Ishikawa (cell line): ENCODE measurements at regions not wholly inside any gene's neighbourhood (a gene's known extent, or its start where the extent isn't known, plus 50 kb on each side); places are given as distances from the start of the nearest gene placed in this dataset.

Source experiments
- CEBPB ChIP-seq: IDR thresholded peaks from 2 replicates; pipeline ENCODE4 v1.6.1; 2012
- CREB1 ChIP-seq: IDR thresholded peaks from 2 replicates; pipeline ENCODE4 v1.6.1; 2012; ENCODE audit warnings: low read depth
- EGR1 ChIP-seq: IDR thresholded peaks from 2 replicates; pipeline ENCODE4 v1.6.1; 2012
- EP300 ChIP-seq: IDR thresholded peaks from 2 replicates; pipeline ENCODE4 v1.6.1; 2012; ENCODE audit warnings: borderline replicate concordance
- FOXM1 ChIP-seq: IDR thresholded peaks from 2 replicates; pipeline ENCODE4 v1.6.1; 2012; ENCODE audit warnings: low read depth, borderline replicate concordance
- NFIC ChIP-seq: IDR thresholded peaks from 2 replicates; pipeline ENCODE4 v1.6.1; 2012
- RAD21 ChIP-seq: IDR thresholded peaks from 2 replicates; pipeline ENCODE4 v1.6.1; 2012; ENCODE audit warnings: low read depth
- REST ChIP-seq: IDR thresholded peaks from 2 replicates; pipeline ENCODE4 v1.6.1; 2012; ENCODE audit warnings: low read depth, mild to moderate bottlenecking
- TAF1 ChIP-seq: IDR thresholded peaks from 2 replicates; pipeline ENCODE4 v1.6.1; 2012; ENCODE audit warnings: low read depth, mild to moderate bottlenecking
- TCF12 ChIP-seq: IDR thresholded peaks from 2 replicates; pipeline ENCODE4 v1.6.1; 2012; ENCODE audit warnings: low read depth
- TEAD4 ChIP-seq: IDR thresholded peaks from 2 replicates; pipeline ENCODE4 v1.6.1; 2012
- YY1 ChIP-seq: IDR thresholded peaks from 2 replicates; pipeline ENCODE4 v1.6.1; 2012; ENCODE audit warnings: low read depth
- ZBTB7A ChIP-seq: IDR thresholded peaks from 2 replicates; pipeline ENCODE4 v1.6.1; 2012; ENCODE audit warnings: low read depth
- TF ChIP-seq, protein P1 (sequence below): IDR thresholded peaks from 2 replicates; pipeline ENCODE4 v1.6.1; 2012
- TF ChIP-seq, protein P2 (sequence below): IDR thresholded peaks from 2 replicates; pipeline ENCODE4 v1.6.1; 2012

GRCh38 chr11:69348414-69349235 is 54.7 kb downstream of the MYEOV start:
- TF ChIP-seq CEBPB (no peak), ZBTB7A (no peak), YY1 (no peak), FOXM1 (no peak), REST (no peak), RAD21 (no peak), TAF1 (no peak), TEAD4 (no peak), EP300 (no peak), EGR1 (no peak), TCF12 (no peak), NFIC (no peak), CREB1 (no peak)
- TF ChIP-seq, protein P1, sequence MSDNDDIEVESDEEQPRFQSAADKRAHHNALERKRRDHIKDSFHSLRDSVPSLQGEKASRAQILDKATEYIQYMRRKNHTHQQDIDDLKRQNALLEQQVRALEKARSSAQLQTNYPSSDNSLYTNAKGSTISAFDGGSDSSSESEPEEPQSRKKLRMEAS, result no peak
- TF ChIP-seq, protein P2, sequence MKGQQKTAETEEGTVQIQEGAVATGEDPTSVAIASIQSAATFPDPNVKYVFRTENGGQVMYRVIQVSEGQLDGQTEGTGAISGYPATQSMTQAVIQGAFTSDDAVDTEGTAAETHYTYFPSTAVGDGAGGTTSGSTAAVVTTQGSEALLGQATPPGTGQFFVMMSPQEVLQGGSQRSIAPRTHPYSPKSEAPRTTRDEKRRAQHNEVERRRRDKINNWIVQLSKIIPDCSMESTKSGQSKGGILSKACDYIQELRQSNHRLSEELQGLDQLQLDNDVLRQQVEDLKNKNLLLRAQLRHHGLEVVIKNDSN, result no peak

DNA sequence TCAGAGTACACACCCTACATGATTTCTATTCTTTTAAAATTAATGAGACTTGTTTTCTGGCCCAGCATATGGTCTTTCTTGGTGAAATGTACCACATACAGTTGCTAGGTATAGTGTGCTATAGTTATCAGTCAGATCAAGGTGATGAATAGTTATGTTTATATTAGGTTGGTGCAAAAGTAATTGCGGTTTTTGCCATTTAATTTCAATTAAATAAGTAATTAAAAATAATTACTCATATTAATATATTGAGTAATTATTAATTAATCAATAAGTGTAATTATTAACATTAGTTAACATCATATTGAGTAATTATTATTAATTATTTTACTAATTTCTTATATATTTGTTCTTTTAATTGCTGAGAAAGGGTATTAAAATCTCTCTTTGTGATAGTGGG is 56.1 kb downstream of the MYEOV start:
- TF ChIP-seq TEAD4 (no peak), CREB1 (no peak), RAD21 (no peak), NFIC (no peak), ZBTB7A (no peak), CEBPB (no peak), EP300 (no peak), REST (no peak), FOXM1 (no peak), TCF12 (no peak), TAF1 (no peak), EGR1 (no peak)
- TF ChIP-seq, protein P1, result no peak
- TF ChIP-seq, protein P2, result no peak

- no peak for TF ChIP-seq RAD21
Measured at GRCh38 chr11:69350596-69350995, 56.6 kb downstream of the MYEOV start.

DNA sequence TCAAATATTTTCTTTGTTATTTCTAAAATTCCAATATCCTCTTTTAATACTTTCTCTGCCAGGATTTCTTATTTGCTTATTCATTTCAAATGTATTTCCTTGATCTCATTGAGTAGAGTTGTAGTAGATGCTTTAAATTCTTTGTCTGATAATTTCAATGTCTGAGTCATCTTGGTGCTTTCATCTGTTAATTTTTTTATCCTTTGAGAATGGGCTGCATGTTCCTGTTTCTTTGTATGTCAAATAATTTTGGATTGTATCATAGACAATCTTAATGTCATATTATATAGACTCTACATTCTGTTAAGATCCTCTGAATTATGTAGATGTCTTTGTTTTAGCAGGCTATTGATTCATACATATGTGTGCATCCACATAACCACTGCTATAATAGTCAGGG is 57.5 kb downstream of the MYEOV start:
- TF ChIP-seq EP300 (no peak), TEAD4 (peak; percentile 47; the same call in 1 of the 2 replicates)

GRCh38 chr11:69352166-69352565 is 58.2 kb downstream of the MYEOV start:
- TF ChIP-seq EP300 (no peak), EGR1 (no peak), TEAD4 (no peak), TAF1 (no peak), REST (no peak), CREB1 (no peak), FOXM1 (no peak)
- TF ChIP-seq, protein P1, result no peak
- TF ChIP-seq, protein P2, result no peak
